K562 (cell line): ENCODE measurements at regions not wholly inside any gene's neighbourhood (a gene's known extent, or its start where the extent isn't known, plus 50 kb on each side); places are given as distances from the start of the nearest gene placed in this dataset.
"Not testable (repeated sequence)": the region's sequence is repeated elsewhere in the genome, so short reads cannot be mapped to it uniquely, and the experiment has no call there.

Experiments used
- HNRNPK ChIP-seq: fragments of 200-400 bp; formaldehyde crosslinking; IDR thresholded peaks from one replicate; pipeline ENCODE4 v1.6.1; 2018; ENCODE audit warnings: mild to moderate bottlenecking, low read depth, low read length; ENCODE audit not compliant: poor library complexity, severe bottlenecking
- KDM5B ChIP-seq: fragments of 200-600 bp; sonication (generic); IDR thresholded peaks from 2 replicates; pipeline ENCODE4 v1.6.1; 2012; ENCODE audit warnings: low read depth, mild to moderate bottlenecking, moderate library complexity, low read length, control low read depth, inconsistent platforms; ENCODE audit not compliant: insufficient replicate concordance
- POLR2A ChIP-seq: fragments of 450-650 bp; conservative IDR thresholded peaks from 2 replicates; pipeline ENCODE4 v1.6.1; 2016
- ZNF134 ChIP-seq: fragments of 250-450 bp; sonication (Bioruptor Pico); conservative IDR thresholded peaks from 2 replicates; pipeline ENCODE4 v1.4.0; 2020
- TF ChIP-seq, protein P1 (sequence below), 3 experiments: IDR thresholded peaks in 2 of 3; conservative IDR thresholded peaks in 1 of 3; 2 replicates each; pipeline ENCODE4 v1.5.1; 2011 to 2012; ENCODE audit warnings: low read length in 3 of 3, mild to moderate bottlenecking in 3 of 3, control low read depth in 2 of 3, improper control_type of control experiment in 1 of 3, inconsistent platforms in 1 of 3, low read depth in 1 of 3, mixed read lengths in 1 of 3, moderate library complexity in 1 of 3; ENCODE audit not compliant: insufficient read depth in 2 of 3

DNA sequence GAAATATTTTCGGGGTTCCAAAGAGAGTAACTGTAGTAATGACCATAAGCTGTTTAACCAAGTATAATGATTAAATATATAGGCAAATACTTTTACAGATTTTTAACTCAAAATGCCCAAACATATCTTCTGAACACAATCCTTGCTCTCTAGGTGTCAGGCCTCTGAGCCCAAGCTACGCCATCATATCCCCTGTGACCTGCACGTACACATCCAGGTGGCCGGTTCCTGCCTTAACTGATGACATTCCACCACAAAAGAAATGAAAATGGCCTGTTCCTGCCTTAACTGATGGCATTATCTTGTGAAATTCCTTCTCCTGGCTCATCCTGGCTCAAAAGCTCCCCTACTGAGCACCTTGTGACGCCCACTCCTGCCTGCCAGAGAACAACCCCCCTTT is 1305.1 kb upstream of the ACVR2A start:
- TF ChIP-seq HNRNPK; POLR2A; KDM5B; ZNF134 (CRISPR knock-in tag): not testable (repeated sequence)
- TF ChIP-seq, protein P1, sequence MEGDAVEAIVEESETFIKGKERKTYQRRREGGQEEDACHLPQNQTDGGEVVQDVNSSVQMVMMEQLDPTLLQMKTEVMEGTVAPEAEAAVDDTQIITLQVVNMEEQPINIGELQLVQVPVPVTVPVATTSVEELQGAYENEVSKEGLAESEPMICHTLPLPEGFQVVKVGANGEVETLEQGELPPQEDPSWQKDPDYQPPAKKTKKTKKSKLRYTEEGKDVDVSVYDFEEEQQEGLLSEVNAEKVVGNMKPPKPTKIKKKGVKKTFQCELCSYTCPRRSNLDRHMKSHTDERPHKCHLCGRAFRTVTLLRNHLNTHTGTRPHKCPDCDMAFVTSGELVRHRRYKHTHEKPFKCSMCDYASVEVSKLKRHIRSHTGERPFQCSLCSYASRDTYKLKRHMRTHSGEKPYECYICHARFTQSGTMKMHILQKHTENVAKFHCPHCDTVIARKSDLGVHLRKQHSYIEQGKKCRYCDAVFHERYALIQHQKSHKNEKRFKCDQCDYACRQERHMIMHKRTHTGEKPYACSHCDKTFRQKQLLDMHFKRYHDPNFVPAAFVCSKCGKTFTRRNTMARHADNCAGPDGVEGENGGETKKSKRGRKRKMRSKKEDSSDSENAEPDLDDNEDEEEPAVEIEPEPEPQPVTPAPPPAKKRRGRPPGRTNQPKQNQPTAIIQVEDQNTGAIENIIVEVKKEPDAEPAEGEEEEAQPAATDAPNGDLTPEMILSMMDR (IDR thresholded peaks at IDR 0.05 in 2 of 3, conservative IDR thresholded peaks at IDR 0.05 in 1 of 3; ENCODE audit: insufficient read depth in 2 of 3, low read depth in 1 of 3, low read length in 3 of 3), result not testable (repeated sequence)
